GM18502 (cell line): ENCODE measurements at regions not wholly inside any gene's neighbourhood (a gene's known extent, or its start where the extent isn't known, plus 50 kb on each side); places are given as distances from the start of the nearest gene placed in this dataset.

Source experiments
- ATAC-seq: cut with Tn5 transposase; IDR thresholded peaks from one replicate; pipeline ENCODE4 v1.9.1; 2021; ENCODE audit warnings: mild to moderate bottlenecking; ENCODE audit not compliant: unreplicated experiment, poor library complexity

DNA sequence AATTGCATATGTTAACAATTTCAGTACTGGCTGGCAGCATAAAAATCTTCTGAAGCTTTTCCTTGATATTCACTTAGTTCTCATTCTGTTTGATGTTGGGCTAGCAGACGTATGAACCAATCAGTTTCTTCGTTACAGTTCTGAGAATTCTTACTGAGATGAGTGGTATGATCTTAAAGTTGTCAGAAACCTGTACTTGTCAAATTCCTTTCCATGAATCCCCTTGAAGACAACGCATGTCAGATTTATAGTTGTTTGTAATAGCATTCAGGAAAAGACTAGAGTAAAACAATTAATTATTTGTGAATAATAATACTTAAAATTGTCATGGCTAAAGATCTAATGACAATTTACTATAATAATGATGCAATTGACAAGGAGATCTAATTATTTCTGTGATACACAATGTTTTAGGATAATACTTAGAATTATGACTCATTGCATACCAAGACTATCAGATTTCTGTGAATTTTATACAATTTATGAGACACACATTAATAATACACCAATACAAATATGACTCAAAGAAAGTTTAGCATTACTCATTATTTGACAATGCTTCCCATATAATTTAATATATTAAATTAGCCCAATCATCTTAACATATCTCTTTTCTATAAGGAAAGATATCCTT is 447.2 kb downstream of the RFC3 start:
- ATAC-seq: no peak

DNA sequence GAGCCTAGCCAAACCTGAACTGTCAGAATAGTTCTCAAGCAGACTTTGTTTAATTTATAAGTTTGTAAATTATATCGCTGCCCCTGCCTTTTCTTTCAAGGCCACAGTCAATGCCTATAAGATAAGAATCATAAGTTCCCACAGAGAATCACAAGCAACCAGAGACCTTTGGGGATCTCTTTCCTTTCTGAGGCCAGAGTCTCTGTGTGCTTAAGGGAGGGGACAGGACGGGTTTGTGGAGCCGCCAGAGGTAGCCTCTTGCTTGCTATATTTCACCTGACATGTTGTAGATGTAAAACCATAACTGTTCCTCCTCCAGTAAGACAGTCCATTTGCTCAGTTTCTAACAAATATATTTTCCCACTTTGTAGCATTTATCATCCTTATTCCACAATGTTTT is 458.8 kb downstream of the RFC3 start:
- ATAC-seq: no peak

DNA sequence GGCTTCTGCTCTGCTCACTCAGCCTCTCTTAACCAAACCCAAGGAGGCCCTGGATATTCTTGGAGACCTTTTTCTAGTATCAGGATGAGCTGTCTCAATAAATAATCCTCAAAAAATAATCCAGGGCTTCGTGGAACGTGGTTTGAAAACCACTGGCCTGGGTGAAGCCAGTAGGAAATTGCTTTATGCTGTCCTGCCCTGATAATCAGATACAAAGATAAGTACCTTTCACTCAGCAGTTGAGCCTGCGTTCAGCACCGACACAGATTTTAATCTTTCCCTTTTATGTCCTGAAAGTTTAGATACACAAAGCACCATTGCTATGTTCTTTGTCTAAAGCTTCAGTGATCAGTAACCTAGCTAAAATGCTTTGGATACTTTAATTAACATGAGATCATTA is 460.0 kb downstream of the RFC3 start:
- no peak for ATAC-seq

DNA sequence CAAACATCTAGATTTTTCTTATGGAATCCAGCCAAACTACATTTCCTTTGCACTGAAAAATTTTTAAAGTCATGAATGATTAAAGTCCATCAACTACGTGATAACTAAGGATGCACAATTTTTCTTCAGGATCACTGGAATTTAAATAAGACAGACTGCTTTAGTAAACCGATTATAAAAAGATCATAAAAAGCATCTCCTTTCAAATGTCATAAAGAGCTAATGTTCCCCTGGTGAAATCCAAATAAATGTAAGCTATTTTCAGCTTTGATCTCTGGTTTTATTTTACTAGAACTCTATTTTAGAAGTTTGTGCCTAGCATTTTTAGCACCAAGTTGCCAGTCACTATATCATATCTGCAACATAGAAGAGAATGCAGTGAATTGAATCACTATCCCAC is 460.8 kb downstream of the RFC3 start:
- no peak for ATAC-seq

DNA sequence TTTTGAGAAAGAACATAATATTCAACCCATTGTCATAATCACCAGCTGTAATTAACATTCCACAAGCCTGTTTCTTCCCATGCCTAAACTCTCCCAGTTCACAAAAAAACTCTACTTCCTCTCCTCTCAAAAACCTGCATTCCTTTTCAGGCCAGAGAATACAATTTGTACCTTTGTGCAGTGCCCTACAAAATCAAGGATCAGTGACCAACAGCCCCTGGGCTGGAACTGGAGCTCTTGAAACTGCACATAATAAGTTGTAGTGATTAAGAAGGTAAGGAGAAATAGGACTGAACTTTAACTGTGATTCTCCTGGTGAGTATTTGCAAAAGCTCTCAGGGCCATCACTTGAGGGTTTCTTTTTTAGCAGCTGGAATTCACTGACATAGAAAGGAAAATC is 472.7 kb downstream of the RFC3 start:
- ATAC-seq: no peak

DNA sequence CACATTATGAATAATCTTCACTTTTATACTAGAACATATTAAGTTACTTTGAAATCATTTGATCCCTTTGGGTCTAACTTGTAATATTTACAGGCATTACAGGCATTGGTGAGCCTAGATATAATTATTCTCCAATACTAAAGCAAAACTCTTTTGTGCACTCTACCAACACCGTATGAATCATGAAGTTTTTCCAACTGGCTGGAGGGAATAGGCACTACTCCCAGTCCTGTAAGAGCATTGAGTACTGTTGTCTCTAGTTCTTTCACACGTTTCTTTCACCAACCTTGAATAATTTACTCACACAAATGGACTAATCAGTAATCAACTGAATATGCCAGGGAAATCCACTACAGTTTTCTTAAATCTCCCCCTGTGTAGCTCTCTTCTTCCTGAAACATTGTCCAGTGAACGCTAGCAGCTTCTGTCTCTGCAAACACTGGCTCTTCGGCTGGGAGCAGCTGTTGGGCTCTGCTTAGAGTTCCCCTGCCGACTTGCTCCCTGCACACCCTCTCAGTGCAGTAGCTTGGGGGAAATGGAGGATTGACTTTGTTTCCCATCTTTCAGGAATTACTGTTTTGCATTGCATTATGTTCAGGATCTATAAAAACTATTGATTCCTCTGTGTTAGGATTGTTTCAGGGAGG is 476.7 kb downstream of the RFC3 start:
- no peak for ATAC-seq

DNA sequence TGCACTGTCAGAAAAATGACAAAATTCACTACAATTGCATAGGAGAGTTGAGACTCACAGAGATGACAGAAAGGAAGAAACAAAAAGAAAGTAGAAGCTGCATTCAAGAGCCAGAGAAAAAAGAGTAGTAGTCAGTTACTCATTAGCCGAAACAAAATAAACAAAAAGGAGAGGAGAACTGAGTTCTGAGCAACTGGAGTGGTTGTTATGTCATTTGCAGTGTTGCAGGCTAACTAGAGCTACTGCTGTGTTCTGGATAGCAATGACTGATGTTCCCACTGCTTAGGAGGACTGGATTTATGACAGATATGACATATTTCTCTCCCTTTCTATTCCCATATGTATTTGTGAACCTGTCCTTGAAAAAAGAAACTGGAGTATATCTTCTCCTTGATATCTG is 482.6 kb downstream of the RFC3 start:
- no peak for ATAC-seq

DNA sequence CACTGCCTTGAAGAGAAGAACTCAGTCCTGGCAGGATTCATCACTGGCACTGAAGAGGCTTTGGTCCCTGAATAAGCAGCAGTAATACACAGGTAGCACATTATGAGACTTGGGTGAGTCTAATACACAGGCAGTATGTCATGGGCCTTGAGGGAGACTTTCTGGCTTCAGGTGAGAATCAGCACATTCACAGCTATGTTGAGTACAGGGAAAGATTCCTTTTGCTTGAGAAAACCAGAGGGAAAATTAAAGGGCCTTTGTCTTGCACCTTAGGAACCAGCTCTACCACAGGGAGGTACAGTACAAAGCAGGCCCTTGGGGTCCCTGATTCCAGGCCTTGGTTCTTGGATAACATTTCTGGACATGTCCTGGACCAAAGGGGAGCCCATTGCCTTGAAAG is 484.6 kb downstream of the RFC3 start:
- no peak for ATAC-seq

DNA sequence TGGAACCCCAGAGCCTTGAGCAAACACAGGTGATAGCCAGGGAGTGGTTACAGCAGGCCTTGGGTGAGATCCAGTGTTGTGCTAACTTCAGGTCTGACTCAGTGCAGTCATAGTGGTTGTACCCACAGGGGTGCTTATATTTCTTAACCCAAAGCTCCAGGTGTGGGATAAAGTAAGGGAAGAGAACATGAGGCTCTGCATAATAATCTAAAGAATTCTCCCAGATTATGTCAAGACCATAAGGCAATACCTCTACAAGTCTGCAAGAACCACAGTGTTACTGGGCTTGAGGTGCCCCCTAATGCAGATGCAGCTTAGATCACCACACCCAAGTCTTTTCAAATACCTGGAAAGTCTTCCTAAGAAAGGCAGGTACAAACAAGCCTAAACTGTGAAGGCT is 485.4 kb downstream of the RFC3 start:
- ATAC-seq: no peak

DNA sequence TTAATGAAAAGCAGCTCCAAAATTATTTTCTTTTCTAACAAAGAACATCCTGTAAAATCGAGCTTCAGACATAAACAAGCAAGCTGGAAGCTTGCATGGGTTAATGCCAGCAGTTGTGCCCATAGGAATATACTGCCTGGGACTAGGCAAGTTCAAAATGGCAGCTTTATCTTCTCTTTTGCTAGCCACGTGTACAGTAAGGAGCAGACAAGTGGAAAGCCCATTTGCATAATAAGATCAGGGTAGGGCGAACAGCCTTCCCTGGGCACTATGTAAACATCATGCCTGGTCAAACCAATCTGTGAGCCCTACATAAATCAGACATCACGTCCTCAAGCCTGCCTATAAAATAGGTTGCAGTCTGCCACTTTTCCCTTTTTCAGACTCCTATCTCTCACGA is 489.7 kb downstream of the RFC3 start:
- no peak for ATAC-seq

DNA sequence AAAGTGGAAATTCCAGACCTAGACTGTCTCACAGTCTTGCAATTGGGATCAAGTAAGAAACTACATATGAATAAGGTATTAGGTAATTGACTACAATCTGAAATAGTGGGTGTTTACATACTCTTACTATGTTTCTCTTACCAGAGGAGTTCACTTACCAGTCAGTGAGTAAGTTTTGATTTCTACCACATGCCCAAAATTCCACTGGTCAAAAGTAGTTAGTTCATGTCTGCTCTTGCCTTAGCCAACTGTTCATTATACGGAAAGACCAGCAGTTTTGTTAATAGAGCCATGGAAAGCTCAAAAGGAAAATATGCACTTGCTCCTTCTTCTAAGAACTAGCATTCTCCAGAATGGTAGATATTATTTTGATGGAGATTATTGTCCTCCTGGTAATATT is 490.8 kb downstream of the RFC3 start:
- no peak for ATAC-seq

DNA sequence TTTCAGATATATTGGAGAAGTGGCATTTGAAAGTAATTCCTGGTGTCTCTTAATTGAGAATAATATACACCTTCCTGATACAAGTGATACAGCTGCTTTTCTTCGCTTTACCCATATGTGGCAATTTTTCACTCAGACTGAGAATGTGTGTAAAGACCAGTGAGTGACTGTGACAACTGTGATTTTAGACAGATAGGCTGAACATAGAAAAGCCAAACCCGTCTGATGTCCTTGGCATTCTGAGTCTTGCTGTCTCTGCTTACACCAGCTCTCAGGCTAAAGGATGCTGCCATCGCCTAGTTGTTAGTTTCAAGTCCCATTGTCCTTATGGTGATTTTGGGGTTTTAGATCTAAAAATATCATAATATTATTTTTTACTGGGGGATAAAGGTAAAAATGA is 492.6 kb downstream of the RFC3 start:
- no peak for ATAC-seq

DNA sequence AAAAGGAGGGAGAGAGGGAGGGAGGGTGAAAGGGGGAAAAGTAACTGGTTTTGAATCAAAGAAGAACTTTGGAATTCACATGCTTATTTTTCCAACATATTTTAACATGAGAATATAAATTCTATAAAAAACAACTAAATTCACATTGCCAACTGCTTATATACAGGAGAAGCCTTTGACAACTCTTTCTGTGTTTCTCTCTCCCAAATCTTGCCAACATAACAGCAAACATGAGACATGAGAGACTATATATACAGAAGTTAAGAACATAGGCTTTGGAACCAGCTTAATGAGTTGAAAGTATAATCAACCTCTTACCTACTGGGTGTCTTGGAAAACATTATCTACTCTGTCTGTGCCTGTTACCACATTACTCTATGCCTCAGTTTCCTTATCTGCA is 493.3 kb downstream of the RFC3 start:
- no peak for ATAC-seq

DNA sequence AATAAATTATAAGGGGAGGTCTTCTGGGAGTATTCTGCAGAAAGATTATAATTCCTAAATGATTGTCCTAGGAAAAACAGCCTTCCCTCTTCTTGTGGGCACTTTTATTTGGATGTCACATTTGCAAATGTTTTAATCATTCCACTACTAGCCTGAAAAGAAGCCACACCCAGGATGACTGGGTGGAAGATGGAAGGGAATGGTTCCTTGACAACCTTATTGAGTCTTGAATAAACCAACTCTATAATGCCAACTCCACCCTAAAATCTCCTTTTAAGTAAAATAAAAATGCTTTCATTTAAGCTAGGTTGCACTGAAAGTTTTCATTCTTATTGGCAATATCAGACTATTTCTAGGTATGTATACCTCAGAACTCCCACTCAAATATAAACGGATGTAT is 494.6 kb downstream of the RFC3 start:
- no peak for ATAC-seq

DNA sequence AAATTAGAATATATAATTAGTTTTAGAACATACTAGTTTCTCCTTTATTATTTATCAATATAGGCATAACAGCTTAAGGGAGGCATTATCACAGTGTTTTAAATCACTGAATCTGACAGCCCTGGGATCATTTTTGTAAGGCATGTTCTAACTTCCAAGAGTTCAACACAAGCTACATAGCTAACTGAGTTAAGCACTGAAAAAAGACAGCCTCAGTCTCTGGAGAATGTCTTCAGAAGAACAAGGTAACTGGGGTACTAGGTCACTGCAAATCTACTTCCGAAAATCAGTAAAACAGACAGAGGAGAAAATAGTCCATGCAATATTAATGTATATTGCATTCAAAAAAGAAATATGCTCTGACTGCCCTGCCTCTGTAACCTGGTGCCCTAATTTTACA is 502.1 kb downstream of the RFC3 start:
- ATAC-seq: no peak

DNA sequence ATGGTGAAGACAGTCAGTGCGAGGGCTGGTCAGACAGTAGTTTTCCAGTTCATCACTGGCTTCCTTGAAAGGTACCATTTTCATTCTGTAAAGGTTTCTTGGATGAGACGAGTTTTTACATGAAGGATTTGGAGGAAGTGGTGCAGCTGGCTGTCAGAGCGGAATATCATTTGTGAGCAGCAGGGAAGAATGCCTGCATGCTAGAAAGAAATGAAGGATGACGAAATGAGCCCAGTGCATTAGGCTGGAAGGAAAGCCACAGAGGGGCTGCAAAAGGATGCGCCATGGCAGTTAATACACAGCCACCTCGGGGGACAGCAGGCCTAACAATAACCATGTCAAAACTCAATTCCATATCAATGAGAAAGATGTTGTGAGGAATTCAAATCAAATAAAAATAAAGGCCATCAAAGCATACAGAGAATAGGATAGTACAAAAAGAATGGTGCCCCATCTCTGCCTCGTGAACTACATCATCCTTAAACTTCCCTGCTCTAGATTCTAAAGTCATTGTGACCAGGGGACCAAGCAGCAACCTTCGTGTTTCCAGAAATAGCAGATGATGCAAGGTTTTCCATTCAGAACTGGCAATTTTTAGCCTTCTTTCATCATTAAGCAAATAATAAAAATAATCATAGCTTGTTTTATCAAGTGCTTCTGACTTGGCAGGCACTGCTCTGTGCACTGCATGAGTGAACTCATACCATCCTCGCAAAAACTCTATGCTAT is 504.2 kb downstream of the RFC3 start:
- ATAC-seq: no peak

DNA sequence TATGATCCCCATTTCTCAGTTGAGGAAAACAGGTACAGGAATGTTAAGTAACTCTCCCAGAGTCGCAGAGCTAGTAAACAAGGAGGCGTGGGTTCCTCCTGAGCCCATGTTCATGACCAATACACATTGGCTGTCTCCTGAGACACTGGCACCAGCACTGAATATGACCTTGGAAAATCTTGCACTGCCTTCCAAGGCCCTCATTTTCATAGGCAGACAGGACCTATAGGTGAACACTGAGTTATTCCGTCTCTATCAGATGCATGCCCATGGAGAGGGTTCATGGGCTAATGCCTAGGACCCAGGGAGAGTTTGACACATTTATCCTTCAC is 504.8 kb downstream of the RFC3 start:
- no peak for ATAC-seq

DNA sequence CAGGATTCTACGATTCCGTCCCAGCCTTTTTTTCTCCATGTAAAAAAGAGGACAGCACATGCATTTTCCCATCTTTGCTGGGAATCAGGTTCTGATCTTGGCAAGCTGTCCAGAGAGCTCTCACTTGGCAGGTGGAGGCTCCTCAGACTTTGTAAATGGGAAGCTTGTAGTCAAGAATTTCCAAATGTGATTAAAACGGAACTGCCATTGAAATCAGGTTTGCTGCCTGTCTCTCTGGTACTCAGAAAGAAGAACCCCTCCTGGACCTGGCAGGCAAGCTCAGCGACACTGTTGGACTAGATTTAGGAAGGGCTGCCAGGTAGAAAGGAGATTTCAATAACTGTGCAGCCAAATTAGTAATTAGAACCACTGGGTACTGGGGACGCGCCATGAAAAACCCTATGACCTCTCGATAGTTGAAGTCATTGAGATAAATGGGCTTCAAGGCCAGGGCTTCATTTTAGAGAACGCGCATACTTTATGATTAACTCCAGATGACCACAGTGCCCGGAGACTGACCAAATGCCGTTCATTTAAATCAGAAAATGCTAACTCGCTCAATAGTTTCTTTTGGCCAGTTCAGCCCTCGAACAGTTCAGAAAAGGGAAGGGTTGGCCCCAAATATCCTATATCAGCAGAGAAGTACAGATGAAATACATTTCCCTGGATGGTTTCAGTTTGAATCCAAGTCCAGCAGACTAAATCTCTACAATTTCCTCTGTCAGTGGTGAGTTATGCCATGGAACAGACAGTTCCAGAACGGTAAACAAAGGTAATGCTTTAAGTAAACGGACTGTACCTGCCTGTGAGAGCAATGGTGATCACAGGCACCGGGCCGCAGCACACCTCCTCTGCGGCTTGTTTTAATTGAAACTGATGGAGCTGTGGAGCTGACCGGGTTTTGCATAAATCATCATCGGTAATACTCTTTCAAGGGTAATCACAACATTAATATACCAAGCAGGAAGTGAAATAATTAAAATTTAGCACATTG is 517.4 kb downstream of the RFC3 start:
- ATAC-seq: no peak

DNA sequence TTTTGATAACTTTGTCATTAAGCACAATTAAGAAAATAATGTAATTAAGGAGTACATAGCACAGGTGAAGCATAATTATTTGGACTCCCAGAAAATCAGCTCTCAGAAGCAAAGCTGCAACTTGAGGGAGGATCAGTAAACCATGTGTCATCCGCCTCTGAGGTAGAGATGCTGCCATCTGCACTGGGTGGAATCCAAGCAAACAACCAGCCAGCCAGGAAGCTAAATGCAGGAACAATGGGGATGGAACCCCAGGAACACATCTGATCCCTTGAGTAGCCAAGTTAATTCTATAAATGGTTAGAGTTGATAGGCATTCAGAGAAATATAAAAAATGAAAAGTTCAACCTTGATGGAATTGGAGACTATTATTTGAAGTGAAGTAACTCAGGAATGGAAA is 520.2 kb downstream of the RFC3 start:
- no peak for ATAC-seq

DNA sequence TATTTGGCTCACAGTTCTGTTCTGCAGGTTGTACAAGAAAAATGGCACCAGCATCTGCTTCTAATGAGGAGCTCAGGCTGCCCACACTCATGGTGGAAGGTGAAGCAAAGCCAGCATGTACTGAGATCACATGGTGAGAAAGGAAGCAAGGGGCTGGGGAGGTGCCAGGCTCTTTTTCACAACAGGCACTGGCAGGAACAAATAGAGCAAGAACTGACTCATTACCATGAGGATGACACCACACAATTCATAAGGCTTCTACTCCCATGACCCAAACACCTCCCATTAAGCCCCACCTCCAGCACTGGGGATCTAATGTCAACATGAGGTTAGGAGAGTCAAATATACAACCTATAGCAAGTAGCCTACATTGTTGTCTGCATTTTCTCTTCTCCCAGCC is 522.6 kb downstream of the RFC3 start:
- no peak for ATAC-seq

DNA sequence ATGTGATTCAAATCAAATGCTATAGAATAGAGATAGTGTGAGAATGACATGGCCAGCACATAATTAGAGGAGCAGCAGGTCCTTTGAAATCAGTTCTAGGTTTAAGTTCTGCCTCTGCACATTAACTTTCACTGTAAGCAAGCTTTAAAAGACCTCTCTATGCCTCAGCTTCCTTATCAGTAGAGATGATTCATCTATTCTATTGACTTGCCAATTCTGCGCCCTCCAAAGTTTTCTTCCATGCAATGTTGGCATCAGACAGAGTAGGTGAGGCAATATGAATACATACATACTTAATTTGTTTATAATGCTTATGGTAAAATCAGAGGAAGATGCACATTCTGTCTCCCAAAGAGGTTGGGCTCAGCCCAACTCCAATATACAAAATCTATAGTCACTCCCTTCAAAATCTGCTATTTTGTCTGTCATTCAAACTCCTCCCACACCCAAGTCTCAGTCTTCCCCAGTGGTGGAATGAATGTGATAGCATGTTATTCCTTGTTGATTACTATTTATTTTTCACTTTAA is 525.5 kb downstream of the RFC3 start:
- no peak for ATAC-seq
